ENCODE measurements at regions not wholly inside any gene's neighbourhood (a gene's known extent, or its start where the extent isn't known, plus 50 kb on each side); places are given as distances from the start of the nearest gene placed in this dataset.

DNA sequence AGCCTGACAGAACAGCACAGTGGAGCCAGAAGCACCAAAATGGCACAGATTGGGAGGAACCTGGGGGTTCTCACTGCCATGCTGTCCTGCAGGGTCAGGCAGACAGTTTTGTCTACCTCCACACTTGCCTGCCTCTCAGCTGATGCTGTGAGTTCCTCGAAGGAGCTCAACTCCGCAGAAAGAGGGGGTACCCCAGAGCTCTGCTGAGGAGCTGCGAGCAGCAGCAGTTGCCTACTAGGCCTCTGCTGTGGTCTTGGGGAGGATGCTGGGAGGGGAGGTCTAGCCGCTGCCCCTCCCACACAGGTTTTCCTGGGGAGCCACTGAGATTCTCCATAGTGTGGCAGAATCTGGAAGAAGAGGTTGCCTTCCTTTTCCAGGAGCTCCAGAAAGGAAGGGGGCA, 192.5 kb downstream of the FOXD2 start:
- no peak for DNase-seq (ENCODE audit: low read depth)

DNA sequence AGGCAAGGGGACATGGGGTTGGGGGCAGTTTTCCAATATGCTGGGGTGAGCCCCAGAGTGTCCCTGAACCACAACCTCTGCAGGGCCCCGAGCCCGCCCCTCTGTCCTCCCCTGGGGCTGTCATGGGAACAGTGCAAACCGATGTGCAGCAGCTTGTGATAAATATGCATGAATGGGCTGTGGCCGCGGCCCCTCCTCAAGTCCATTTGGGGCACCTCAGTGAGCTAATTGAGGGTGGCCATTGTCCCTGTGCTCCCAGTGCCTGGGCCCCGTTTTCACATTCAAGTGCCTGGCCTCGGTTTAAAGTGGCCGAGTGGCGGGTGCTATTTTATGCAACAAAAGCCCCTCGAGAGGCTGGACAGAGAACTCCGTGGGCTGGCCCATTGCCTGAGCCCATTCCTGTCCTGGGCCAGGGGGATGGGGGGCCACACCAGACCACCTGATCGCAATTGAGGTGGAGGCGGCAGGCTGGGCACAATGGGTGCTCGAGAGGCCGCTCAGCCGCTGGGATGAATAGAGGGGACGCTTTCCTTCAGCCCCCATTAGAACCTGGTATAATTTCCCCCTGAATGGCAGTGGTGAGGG, 193.7 kb downstream of the FOXD2 start:
- DNase-seq (ENCODE audit: low read depth) = no peak

DNA sequence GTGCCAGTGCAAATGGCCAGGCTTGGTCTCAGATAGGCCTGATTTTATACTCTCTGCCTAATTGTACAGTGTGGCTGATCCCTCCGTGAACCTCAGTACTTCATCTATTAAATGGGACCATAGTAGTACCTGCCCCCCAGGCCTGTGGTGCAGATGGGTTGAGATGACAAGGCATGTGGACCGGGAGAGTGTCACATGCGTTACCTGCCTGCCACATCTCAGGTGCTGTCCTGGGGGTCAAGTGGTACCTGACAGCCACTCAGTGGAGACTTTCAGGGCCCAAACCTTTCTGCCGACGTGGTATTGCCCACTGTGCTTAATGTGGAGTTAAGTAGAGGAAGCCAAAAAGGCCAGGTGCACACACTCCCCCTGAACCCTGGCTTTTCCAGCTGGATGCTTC, 197.3 kb downstream of the FOXD2 start:
- DNase-seq (ENCODE audit: low read depth) = no peak

DNA sequence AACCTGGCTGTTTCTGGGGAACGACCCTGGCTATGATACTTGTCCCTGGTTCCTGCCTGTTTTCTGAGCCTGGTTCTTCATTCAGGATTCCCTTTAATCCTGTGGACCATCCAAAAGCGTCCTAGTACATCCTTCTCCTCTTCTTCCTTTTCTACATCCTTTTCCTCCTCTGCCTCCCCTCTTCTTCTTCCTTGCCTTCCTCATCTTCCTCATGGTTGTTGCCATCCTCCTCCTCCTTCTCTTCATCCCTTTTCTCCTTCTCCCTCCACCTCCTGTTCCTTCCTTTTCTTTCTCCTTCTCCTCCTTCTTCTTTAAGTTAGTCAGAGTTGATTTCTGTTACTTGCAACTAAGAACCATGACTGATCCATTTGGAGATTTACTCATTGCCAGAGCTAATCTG, 197.8 kb downstream of the FOXD2 start:
- DNase-seq (ENCODE audit: low read depth) = no peak

DNA sequence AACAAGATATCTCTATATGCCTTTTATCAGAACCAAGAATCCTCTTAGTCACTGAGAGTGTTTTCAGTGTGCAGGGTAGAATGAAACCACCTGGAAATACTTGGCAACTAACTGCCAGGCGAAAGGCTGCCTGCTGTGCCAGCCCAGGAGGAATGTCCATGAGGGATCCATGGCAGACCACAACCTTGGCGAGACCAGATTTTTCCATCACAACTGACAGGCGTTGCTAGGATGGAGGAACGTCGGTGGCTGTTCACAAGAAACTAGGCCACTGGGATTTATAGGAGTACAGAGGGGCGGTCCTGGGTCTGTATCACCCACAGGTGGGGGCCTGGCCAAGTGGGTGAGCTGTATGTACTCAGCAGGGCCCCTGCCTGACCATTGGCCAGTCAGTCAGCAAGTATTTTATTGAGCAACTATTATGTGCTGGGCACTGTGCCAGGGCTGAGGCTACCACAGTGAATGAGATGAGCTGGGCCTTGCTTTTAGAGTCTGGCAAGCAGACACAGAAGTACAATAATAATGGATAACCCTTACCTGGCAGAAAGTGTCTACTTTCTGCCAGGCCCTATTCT, 199.4 kb downstream of the FOXD2 start:
- no peak for DNase-seq (ENCODE audit: low read depth)

DNA sequence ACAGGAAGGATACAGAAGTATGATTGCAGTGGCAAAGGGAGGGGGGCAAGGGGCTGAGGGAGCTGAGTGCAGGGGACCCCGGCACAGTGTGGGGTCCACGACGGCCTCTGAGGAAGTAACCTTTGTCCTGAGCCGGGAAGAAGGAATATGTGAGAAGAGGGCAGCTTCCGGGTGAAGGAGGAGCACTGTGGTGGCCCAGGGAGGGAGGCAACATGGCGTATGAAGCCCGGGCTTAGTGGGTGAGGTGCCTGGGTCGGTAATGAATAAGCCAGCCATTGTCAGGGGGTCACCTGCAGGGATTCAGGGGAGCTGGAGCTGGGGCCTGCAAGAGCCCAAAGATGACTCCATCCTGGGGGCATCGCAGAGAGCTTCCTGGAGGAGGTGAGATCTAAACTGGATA, 200.4 kb downstream of the FOXD2 start:
- DNase-seq (ENCODE audit: low read depth) = no peak

DNA sequence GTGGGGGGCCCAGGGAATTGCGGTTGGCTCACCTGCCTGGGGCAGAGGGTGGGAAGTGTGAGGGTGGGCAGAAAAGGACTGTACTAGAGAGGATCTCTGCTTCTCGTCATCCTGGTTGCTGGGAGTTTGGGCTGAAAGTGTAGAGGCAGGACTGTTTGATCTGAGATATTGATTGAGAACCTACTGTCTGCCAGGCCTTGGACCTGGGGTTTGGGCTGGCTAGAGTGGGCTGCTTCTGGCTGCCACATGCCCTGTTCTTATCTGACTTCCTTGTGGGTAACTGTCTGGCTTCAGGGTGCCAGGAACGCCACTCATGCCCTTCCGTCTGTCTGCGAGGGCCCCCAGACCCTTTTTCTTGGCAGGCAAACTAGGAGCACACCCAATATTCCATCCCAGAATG, 200.9 kb downstream of the FOXD2 start:
- no peak for DNase-seq (ENCODE audit: low read depth)

DNA sequence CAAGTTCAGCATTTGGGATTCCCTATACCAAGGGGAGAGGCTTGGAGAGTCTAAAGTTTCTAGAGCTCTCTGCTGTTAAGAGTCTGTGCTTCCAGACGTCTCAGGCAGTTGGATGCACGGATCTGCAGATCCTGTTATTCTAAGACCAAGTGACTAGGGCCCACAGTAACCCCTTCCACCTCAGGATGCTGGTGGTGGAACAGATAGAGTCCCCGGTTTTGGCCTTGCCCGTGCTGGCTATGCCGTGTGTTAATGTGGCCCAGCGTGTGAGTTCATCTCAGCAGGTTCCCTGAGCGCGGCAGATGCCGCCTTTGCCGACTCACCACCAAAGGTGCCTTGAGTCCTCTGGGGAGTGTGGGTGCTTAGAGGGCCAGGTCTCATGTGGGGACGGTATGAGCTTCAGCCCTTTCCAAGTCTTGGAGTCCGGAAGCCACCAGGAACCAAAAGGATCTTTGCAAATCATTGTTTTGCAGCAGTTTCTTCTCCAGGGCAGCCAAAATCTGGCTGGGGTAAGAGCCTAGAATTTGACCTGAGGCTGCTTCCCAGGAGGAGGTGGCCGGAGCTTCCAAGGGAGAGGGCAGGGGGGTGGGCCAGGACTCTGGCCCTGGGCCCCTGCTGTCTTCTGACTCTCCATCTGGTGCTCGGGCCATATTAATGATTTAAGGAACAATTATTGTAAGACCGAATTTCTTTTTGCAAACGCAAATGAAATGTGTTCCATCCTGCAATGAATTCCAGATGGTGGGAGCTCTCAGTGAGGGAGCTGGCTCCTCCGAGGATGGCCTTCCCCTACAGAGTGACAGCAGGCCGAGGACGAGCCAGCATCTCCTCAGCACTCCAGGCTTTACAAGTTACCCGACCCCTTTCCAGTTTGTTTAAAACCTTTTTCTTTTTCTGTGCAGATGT, 205.7 kb downstream of the FOXD2 start:
- no peak for DNase-seq (ENCODE audit: low read depth)

DNA sequence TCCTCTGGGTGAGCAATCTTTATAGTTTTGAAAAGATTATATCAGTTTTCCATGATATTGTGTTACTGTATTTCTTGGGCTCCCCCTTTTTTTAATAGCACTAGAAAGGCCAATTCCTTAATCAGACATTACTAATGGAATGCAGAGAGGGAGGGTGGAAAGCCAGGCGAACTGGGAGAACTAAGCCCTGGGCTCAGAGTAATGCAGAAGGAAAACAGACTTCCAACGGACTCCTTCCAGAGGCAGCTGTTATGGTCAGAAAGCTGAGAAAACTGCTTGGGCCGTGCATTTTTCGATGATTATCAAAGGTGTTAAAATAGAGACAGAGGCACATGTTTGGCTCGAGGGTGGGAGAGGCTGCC, 206.3 kb downstream of the FOXD2 start:
- DNase-seq (ENCODE audit: low read depth) = no peak

DNA sequence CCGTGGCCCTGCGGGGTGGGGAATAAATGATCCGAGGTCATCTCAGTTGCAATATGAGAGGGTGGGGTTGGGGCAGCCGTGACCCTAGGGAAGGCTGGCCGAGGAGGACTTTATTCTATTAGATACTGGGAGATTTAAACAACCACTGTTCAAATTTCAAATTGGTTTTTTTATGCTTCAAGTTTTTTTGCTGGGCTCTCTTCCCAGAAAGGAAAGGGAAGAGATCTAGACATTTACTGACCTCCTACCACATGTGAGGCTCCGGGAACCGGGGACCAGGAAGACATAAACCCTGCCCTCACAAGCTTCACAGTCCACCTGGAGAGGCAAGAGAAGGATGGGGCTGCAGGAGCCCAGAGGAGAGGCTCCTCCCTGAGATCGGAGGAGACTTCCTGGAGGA, 207.3 kb downstream of the FOXD2 start:
- no peak for DNase-seq (ENCODE audit: low read depth)

DNA sequence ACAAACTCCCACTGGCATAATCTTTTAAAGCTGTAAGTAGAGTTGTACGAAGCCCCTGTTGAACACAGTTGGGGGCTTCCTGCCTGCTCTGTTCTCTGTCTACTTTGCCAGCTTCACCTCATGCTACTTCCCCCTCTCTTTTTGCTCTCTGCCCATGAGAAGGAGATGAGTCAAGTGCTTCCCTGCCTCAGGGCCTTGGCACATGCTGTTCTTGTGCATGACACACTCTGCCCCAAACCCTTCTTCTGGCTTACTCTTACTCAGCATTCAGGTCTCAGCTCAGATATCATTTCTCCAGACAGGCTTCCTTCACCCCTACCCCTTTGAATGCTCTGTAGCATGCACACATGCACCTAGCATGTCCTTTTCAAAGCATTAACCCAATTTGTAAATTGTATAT, 208.8 kb downstream of the FOXD2 start:
- DNase-seq (ENCODE audit: low read depth) = no peak

DNA sequence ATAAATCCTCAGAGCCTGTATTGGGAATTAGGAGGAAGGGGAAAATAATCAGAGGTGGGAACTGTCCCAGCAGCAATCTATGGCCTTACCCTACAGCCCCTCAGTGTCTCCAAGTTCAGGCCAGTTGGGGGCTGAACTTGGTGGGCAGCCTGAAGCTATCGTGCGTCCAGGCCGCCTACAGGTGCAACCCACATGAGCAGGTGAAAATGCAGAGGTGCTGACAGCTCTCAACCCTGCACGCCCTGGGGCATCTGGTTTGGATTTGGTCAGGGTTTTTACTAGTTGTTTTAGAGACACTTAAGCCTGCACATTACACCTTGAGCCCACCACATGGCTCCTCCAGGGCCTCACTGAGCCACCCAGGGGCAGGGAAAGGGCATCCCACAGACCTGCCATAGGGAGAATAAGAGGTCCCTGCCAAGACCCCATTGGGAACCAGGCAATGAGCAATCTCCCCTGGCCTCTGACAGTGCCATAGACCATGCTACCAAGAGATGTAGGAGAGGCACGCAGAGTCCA, 209.5 kb downstream of the FOXD2 start:
- no peak for DNase-seq (ENCODE audit: low read depth)

DNA sequence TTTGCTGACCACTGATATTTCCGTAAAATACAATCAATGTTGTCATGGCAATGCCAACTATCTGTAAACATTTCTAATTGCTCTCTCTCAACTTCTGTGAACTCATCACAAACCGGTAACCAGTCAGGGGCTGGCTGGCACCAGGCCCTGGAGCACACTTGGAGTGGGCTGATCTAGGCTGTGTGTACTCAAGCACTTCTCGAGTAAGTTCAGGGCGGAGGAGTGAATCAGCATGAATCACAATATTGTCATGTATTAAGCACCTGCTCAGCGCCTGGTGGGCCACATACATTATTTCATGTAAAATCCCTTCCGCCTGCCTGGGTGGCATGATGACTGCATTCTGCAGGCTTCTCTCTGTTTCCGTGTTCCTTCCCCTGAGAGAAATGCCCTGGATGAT, 212.4 kb downstream of the FOXD2 start:
- no peak for DNase-seq (ENCODE audit: low read depth)

DNA sequence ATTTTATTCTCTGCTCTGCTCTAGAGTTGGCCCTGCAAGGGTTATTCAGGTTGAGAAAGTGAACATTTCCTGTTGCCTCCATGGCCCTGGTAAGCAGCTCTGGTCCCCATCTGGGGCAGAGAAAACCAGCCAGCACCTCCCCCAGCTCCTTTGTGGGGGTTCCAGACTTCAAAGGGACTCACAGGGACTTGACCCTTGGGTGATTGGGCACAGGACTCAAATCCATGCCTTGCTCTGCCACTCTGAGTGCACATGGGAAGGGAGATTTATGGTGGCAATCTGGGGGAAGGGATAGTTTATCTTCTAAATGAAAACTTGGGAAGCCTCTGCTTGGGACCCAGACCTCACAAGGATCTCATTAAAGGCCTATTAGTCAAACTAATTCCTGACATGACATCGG, 212.8 kb downstream of the FOXD2 start:
- DNase-seq (ENCODE audit: low read depth) = no peak

DNA sequence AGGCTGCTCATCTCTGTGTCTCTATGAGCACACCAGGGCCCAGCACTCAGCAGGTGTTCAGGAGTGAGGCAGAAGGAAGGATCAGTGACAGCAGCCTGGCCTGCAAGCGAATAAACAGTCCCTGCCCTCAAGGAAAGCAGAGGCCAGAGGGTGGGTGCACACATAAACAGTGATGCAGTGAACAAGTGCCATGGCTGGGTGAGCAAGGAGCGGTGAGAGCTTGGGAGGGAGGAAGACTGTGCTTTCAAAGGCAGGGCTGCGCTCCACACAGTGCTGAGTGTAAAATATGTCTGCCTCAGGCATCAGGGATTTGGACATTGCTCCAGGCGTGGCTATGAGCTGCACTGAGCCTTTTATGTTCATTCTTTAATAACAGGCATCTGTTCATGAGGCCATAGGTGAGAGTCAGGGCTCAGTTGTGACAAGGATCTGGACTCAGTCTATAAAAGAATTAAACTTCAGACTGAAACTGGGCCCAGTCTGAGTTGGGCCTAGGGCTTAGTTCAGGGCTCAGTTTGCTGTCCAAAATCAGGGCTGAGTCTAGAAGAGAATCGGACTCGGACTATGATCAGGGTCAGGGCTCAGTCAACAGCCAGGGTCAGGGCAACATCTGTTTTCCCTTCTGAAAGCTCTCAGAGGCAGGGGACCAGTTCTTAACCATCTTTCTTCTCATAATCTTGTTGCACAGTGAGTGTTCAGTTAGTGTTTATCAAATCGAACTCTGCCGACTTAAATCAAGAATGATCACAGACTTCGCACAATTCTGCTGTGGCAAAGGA, 213.7 kb downstream of the FOXD2 start:
- DNase-seq (ENCODE audit: low read depth) = no peak

DNA sequence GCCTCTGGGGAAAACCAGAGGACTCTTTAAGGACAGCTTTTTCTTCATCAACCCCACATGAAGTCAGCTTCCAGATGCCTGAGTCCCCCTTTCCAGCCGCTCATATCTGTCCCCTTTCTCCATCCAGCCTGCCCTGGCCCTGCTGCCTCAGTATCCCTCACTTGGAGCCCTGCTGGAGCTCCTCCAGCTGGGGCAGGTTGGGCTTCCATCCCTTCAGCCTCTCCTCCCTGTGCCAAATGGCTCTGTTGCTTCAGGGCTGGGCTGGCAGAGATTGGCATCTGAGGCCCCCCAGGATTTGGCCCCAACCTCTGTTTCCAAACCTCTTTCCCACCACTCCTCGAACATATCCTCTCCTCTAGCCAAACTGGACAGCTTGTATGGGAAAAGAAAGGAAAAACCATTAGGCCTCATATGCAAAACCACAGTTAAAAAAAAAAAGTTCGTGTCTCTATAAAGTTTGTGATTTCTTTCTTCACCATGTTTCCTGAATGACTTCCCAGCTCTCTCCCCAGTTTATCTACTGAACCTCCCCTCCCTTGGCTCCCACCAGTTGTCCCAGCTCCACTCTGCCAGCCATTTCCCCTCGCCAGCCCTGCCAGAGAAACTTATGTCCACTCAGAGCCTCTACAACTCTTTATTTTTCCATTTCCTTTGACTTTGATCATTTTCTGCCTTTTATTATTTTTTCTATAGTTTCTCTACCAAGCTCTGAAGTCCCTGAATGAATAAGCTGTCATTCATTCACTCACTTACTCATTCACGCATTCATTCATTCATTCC, 217.9 kb downstream of the FOXD2 start:
- no peak for DNase-seq (ENCODE audit: low read depth)

DNA sequence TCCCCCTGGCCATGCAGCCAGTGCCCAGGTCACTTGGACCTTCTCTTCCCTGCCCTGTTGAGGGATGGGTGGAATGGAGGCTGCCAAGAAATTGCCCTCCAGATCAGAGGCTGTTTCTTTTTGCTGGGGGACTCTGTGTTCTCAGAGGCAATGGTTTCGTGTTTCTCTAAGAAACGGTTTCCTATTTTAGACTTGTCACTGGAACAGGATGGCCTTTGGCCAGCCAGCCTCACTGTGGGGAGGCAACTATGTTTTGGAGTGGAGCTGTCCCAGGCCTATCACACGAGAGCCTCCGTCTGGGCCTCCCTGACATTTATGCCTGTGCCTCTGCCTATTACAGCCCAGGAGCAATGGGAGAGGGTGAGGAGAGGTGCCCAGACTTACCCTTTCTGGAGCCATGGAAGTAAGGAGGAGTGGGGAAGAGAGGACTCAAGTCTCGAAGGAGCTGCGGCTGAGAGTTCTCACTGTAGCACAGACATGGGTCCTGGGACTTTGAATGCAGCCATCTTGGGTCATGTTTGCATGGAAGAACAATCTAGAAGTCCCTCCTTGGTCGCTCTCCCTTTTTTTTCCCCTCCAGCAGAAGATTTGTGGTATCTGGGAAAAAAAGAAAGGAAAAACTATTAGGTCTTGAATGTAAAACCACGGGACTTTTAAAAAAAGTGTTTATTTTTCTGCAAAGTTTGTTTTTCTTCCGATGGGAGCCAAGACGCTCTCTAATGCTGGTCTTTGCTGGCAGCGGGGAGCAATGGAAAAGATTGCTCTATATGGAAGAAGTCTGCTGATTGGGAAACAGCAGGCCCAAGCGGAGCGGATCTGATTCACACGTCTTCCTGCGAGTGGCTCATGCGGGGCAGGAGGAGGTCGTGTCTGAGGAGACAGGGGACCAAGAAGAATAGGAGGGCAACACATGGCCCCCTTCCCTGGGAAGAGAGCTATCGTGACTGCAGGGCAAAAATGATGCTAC, 219.2 kb downstream of the FOXD2 start:
- DNase-seq (ENCODE audit: low read depth) = no peak

DNA sequence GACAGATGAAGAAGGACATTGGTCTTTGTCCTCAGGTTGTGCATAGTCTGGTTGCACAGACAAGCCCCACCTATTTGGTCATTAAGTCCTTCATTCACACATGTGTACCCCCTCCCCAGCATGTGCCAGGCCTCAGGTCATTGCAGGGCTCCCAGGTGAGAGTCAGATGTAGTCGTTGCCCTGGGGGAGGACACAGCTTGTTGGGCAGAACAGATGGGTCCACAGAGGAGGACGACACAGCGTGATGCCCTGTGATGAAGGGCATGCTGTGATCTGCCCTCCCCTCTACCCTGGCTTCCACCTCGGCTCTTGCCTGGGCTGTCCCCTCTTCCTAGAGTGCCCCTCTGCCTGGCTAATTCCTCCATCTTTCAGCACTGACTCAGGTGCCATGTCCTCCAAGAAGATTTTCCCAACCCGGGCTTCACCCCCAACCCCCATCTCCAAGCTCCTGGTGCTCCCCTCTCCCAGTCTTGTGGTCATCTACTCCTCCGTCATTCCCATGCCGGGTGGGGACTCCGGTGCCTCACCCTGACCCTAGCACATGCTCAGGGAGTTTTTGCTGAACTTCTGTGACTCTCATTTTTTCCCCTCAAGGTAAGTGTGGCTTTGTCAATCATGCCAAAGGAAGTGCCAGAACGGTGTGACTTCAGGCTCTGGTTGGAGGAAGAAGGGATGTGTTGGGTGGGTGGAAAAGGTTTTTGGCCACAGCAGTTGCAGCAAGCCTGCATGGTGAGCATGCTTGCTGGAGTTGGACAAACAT, 220.5 kb downstream of the FOXD2 start:
- DNase-seq (ENCODE audit: low read depth) = no peak

DNA sequence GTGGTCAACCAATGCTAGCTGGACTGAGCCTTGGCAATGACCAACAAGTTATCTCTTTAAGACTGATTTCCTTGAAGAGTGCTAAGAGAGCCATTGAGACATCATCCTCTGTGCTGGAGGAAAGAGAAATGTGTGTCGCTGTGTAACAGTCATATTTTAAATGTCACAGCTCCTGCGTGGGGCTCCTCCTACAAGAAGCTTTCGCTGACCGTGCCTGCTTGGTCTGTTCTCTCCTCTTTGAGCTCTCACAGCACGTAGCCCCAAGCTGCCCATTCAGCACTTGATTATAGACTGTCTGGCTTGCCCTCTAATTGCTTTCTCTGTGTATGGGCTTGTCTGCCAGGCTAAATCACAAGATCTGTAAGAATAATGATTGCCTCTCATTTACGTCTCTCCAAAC, 221.3 kb downstream of the FOXD2 start:
- no peak for DNase-seq (ENCODE audit: low read depth)

DNA sequence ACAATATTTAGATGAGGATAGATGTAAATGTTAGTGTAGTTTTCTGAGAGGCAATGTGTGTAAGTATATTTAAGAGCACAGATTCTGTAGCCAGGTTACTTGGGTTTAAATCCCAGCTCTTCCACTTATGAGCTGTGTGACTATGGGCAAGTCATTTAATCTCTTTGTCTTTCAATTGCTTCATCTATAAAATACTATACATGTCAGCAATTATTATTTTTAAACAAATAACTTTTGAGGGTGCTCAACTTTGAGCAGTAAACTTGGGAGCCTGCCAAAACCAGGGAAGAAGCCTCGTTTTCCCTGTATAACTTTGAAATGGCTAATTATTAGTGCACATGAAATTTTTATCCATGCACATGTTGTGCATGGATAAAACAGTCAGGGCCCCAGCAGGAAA, 222.8 kb downstream of the FOXD2 start:
- no peak for DNase-seq (ENCODE audit: low read depth)

Measured in activated gamma-delta T cell treated with anti-CD3 and anti-CD28 coated beads, Interleukin-2, amount 50 U/mL, for 16 hours (primary cell).